ENCODE measurements at regions not wholly inside any gene's neighbourhood (a gene's known extent, or its start where the extent isn't known, plus 50 kb on each side); places are given as distances from the start of the nearest gene placed in this dataset.

GRCh38 chr15:72967811-72968530 lies 84.3 kb upstream of the NEO1 start:
- 64 to 72% methylated on average over 5 of the region's 5 CpGs for WGBS, 2 donors
- no peak for ATAC-seq
- Histone ChIP-seq H3K9me3 (no peaks in the 10 kb centered on the region), H3K36me3 (replicated peaks in 1 of 2; ENCODE audit: insufficient read depth in 1 of 2, low read depth in 2 of 2) (no peaks in the 10 kb centered on the region), H3K27ac (no peak overlapping the region), H3K27me3 (no peaks in the 10 kb centered on the region), H3K4me3 (no peak overlapping the region), H3K4me1 (no peaks in the 10 kb centered on the region)
- DNase-seq, result no peak
- no peak for TF ChIP-seq POLR2A (IDR thresholded peaks at IDR 0.05)
- no peak for TF ChIP-seq CTCF (IDR thresholded peaks at IDR 0.05)
- intact Hi-C loops (cut with DNase I), result no loop called here

GRCh38 chr15:72967397-72967796 lies 84.9 kb upstream of the NEO1 start:
- H3K9me3 ChIP-seq, result no peaks in the 10 kb centered on the region
- no peaks in the 10 kb centered on the region for H3K4me1 ChIP-seq
- no peak for TF ChIP-seq POLR2A (IDR thresholded peaks at IDR 0.05)
- TF ChIP-seq CTCF (IDR thresholded peaks at IDR 0.05), result no peak
- 59 to 63% methylated on average over 3 of the region's 3 CpGs for WGBS, 2 donors
- DNase-seq (no peak), ATAC-seq (no peak)
- no peaks in the 10 kb centered on the region for H3K27me3 ChIP-seq
- intact Hi-C loops (cut with DNase I), result no loop called here
- no peak overlapping the region for H3K4me3 ChIP-seq
- no peak overlapping the region for H3K27ac ChIP-seq
- H3K36me3 ChIP-seq (replicated peaks in 1 of 2; ENCODE audit: insufficient read depth in 1 of 2, low read depth in 2 of 2), result no peaks in the 10 kb centered on the region

GRCh38 chr15:72966641-72967040 lies 85.6 kb upstream of the NEO1 start:
- H3K4me1 ChIP-seq, result no peaks in the 10 kb centered on the region
- no peaks in the 10 kb centered on the region for H3K36me3 ChIP-seq (replicated peaks in 1 of 2; ENCODE audit: insufficient read depth in 1 of 2, low read depth in 2 of 2)
- 59 to 61% methylated on average over 5 of the region's 5 CpGs for WGBS, 2 donors
- intact Hi-C loops (cut with DNase I), result no loop called here
- no peaks in the 10 kb centered on the region for H3K9me3 ChIP-seq
- H3K27ac ChIP-seq, result no peak overlapping the region
- ATAC-seq (no peak), DNase-seq (no peak)
- H3K4me3 ChIP-seq, result no peak overlapping the region
- no peaks in the 10 kb centered on the region for H3K27me3 ChIP-seq
- TF ChIP-seq POLR2A (IDR thresholded peaks at IDR 0.05) (no peak), CTCF (IDR thresholded peaks at IDR 0.05) (no peak)

GRCh38 chr15:72965671-72966070 lies 86.6 kb upstream of the NEO1 start:
- no peaks in the 10 kb centered on the region for H3K27me3 ChIP-seq
- ATAC-seq (no peak), DNase-seq (no peak)
- WGBS, 2 donors, result 70 to 76% methylated on average over 3 of the region's 3 CpGs
- no peak overlapping the region for H3K27ac ChIP-seq
- H3K4me1 ChIP-seq, result no peaks in the 10 kb centered on the region
- intact Hi-C loops (cut with DNase I), result no loop called here
- no peak overlapping the region for H3K4me3 ChIP-seq
- no peaks in the 10 kb centered on the region for H3K36me3 ChIP-seq (replicated peaks in 1 of 2; ENCODE audit: insufficient read depth in 1 of 2, low read depth in 2 of 2)
- TF ChIP-seq CTCF (IDR thresholded peaks at IDR 0.05) (no peak), POLR2A (IDR thresholded peaks at IDR 0.05) (no peak)
- no peaks in the 10 kb centered on the region for H3K9me3 ChIP-seq

- H3K27me3 ChIP-seq, result no peaks in the 10 kb centered on the region
- H3K4me1 ChIP-seq, result no peaks in the 10 kb centered on the region
- no peak overlapping the region for H3K27ac ChIP-seq
- no peak for TF ChIP-seq POLR2A (IDR thresholded peaks at IDR 0.05)
- no peak for TF ChIP-seq CTCF (IDR thresholded peaks at IDR 0.05)
- intact Hi-C loops (cut with DNase I), result no loop called here
- H3K36me3 ChIP-seq (replicated peaks in 1 of 2; ENCODE audit: insufficient read depth in 1 of 2, low read depth in 2 of 2), result no peaks in the 10 kb centered on the region
- no peaks in the 10 kb centered on the region for H3K9me3 ChIP-seq
- ATAC-seq, result no peak
- H3K4me3 ChIP-seq, result no peak overlapping the region
- DNase-seq, result no peak
- WGBS, 2 donors, result 62 to 67% methylated on average over 1 of the region's 1 CpG
Measured at GRCh38 chr15:72964542-72964941, 87.7 kb upstream of the NEO1 start.

All from body of pancreas (tissue), 4 donors.